HFF-Myc (cell line): ENCODE measurements at regions not wholly inside any gene's neighbourhood (a gene's known extent, or its start where the extent isn't known, plus 50 kb on each side); places are given as distances from the start of the nearest gene placed in this dataset.

ENCODE experiments used
- DNase-seq: peaks from one replicate; pipeline ENCODE4 v3.0.0-alpha.2; 2011; ENCODE audit warnings: low read depth; ENCODE audit errors: extremely low read depth
- H3K4me3 ChIP-seq: replicated peaks from 2 replicates; pipeline ENCODE4 v1.5.1; 2011; ENCODE audit warnings: low read depth, mild to moderate bottlenecking, control low read depth, low read length
- TF ChIP-seq, protein P1 (sequence below): IDR thresholded peaks from 2 replicates; pipeline ENCODE4 v1.5.1; 2012; ENCODE audit warnings: mild to moderate bottlenecking, low read depth, low read length, control low read depth; ENCODE audit errors: missing control alignments

DNA sequence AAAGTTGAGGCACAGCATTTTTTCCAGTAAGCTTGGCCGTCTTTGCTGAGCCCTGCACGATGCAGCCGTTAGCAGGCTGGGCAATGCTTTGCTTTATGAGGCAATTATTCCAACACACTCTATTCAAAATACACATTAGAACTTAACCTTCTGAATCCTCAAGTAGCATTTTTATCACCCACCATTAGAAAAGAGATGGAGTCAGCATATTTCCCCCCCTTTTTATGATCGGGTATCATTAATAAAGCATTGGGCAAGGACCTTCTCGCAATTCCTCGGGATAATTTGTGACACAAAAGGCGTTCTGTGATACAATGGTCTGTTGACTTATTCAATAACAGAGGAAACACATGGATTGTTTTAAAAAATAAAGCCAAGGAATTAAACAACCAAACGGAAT lies 374.5 kb upstream of the RBFOX1 start:
- DNase-seq = no peak
- no peak overlapping the region for H3K4me3 ChIP-seq
- TF ChIP-seq, protein P1, sequence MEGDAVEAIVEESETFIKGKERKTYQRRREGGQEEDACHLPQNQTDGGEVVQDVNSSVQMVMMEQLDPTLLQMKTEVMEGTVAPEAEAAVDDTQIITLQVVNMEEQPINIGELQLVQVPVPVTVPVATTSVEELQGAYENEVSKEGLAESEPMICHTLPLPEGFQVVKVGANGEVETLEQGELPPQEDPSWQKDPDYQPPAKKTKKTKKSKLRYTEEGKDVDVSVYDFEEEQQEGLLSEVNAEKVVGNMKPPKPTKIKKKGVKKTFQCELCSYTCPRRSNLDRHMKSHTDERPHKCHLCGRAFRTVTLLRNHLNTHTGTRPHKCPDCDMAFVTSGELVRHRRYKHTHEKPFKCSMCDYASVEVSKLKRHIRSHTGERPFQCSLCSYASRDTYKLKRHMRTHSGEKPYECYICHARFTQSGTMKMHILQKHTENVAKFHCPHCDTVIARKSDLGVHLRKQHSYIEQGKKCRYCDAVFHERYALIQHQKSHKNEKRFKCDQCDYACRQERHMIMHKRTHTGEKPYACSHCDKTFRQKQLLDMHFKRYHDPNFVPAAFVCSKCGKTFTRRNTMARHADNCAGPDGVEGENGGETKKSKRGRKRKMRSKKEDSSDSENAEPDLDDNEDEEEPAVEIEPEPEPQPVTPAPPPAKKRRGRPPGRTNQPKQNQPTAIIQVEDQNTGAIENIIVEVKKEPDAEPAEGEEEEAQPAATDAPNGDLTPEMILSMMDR = no peak

DNA sequence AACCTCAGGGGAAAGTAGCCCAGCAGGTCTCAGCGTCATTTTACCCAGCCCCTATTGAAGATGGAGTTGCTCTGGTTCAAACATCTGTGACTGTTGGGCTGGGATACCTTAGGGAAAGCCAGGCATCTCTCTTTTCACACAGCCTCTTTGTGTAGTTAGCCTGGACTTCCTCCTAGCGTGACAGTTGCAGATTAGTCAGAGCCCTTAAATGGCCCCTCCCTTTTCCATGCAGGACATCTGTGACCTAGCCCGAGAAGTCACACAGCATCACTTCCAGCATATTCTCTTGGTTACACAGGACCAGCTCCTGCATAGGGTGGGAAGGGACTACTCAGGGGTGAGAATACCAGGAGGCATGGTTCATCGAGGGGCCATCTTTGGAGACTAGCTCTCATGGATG lies 375.0 kb upstream of the RBFOX1 start:
- H3K4me3 ChIP-seq = no peak overlapping the region
- TF ChIP-seq, protein P1 = no peak
- no peak for DNase-seq

DNA sequence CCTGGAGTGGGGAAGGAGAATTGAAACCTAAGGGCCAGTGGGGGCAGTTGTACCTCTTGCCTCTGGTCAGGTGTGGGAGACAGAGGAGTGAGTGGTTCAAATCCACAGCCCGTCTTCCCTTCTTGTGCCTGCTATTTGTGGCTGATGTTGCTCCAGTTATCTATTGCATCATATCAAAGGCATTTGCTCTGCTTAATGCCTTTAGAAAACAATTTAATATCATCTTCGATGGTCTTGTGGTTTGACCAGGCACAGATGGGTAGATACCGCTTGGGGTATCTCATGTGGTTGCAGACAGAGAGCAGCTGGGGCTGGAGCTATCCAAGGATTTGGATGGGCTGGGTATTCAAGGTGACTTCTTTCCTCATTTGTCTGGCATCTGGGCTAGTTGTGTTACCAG lies 376.1 kb upstream of the RBFOX1 start:
- TF ChIP-seq, protein P1 = no peak
- no peak for DNase-seq
- H3K4me3 ChIP-seq = no peak overlapping the region

DNA sequence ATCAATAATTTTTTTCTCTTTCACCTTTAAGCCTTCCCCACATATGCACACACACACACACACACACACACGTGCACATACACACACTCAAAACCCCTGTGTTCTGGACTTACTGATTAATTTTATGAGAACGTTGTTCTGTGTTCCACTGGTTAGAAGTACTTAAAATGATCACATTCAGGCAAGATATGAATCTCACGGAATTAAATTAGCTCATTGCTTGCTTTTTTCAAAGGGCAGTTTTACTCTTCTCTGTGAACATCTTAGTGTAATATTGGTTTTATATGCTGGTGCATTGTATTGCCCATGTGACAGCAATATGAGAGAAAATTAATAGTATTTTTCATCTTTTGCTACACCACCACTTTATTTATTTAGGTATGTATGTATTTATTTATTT lies 377.3 kb upstream of the RBFOX1 start:
- TF ChIP-seq, protein P1 = no peak
- no peak for DNase-seq

DNA sequence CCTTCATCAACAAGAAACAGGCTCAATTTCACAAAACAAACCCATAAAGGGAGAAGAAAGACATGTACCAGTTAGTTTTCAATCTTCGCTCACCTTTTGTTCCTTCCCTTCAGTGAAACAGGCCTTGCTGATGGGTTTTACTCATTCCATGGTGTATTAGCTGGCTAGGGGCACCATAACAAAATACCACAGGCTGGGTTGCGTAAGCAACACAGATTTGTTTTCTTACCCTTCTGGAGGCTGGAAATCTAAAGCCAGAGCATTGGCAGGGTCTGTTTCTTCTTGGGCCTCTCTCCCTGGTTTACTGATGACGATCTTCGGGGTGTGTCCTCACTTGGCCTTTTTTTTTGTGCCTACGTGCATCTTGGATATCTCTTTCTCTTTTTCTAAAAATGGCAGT lies 383.4 kb upstream of the RBFOX1 start:
- no peak overlapping the region for H3K4me3 ChIP-seq
- DNase-seq = no peak
- TF ChIP-seq, protein P1 = no peak

More for the DNA sequence above, 377.3 kb upstream of the RBFOX1 start:
- no peak overlapping the region for H3K4me3 ChIP-seq

DNA sequence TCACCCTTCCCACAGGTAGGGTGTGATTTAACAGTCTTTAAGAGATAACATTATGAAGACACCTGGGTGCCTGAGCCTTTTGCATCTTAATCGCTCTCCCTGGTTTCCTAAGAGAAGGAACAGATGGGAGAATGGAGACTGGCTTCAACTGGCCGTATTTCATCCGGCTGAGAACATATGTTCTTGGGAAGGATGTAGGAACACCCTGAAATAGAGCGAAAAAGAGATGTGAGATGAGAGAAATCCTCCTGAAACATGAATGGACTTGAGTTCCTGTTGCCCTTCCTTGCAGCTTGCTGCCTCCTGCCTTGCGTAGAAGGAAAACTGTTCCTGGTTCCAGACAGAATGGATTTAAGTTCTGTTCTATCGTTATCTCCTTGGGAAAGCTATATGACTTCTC lies 385.4 kb upstream of the RBFOX1 start:
- H3K4me3 ChIP-seq = no peak overlapping the region
- no peak for DNase-seq
- TF ChIP-seq, protein P1 = no peak

DNA sequence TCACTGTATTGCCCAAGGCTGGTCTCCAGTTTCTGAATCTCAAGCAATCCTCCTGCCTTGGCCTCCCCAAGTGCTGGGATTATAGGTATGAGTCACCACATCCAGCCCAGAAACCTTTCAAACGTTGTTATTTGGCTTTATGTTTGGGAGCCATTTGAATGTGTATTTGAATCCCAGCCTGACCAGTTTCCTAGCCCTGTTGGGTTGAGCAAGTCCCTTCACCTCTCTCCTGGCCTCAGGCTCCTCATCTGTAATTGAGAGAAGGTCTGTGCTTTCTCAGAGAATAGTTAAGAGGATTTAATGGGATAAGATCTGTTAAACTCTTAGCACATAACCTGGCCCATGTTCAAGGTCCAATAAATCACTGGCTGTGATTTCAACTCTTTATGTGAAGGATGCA lies 385.8 kb upstream of the RBFOX1 start:
- no peak for DNase-seq
- no peak overlapping the region for H3K4me3 ChIP-seq
- TF ChIP-seq, protein P1 = no peak
